Keratinocyte (primary cell): ENCODE measurements at regions not wholly inside any gene's neighbourhood (a gene's known extent, or its start where the extent isn't known, plus 50 kb on each side); places are given as distances from the start of the nearest gene placed in this dataset.

ENCODE experiments used
- DNase-seq: peaks from one replicate; pipeline ENCODE4 v3.0.0-alpha.2; 2011; ENCODE audit warnings: low read depth, missing footprints, low spot score
- FAIRE-seq: peaks from 2 replicates; lab custom pipeline; 2011; peaks lifted over from hg19 to GRCh38; lab: Jason Lieb, UNC
- H2AFZ ChIP-seq: 2 replicates; pipeline ENCODE4 v1.6.0; 2012; ENCODE audit warnings: low read length, control low read depth, inconsistent platforms; ENCODE audit not compliant: control insufficient read depth
- H3K27ac ChIP-seq: 2 replicates; pipeline ENCODE4 v1.5.1; 2011; ENCODE audit warnings: low read length; ENCODE audit not compliant: control insufficient read depth, insufficient read depth
- H3K27me3 ChIP-seq: 3 replicates; pipeline ENCODE4 v1.6.0; 2011; ENCODE audit warnings: low read length; ENCODE audit not compliant: control insufficient read depth, insufficient read depth; ENCODE audit errors: extremely low read depth
- H3K36me3 ChIP-seq, 2 experiments: 2 replicates in 1 of 2; 3 replicates in 1 of 2; pipeline ENCODE4 v1.5.1; 2011; ENCODE audit warnings: low read length in 2 of 2, mild to moderate bottlenecking in 1 of 2; ENCODE audit not compliant: control insufficient read depth in 2 of 2, insufficient read depth in 2 of 2; ENCODE audit errors: extremely low read depth in 1 of 2
- H3K4me1 ChIP-seq: 3 replicates; pipeline ENCODE4 v1.5.1; 2011; ENCODE audit warnings: low read length; ENCODE audit not compliant: control insufficient read depth, insufficient read depth; ENCODE audit errors: extremely low read depth
- H3K4me2 ChIP-seq: 3 replicates; pipeline ENCODE4 v1.6.0; 2011; ENCODE audit warnings: low read depth, low read length; ENCODE audit not compliant: control insufficient read depth, insufficient read depth; ENCODE audit errors: extremely low read depth
- H3K4me3 ChIP-seq, 3 experiments: fragments of 200-600 bp in 1 of 3; sonication (generic) in 1 of 3; 2 replicates in 2 of 3; 3 replicates in 1 of 3; pipeline ENCODE4 v1.5.1; 2011 to 2016; ENCODE audit warnings: low read length in 3 of 3, mild to moderate bottlenecking in 3 of 3, control low read depth in 2 of 3, inconsistent platforms in 1 of 3, low read depth in 1 of 3, mixed read lengths in 1 of 3, mixed run types in 1 of 3, moderate library complexity in 1 of 3; ENCODE audit not compliant: control insufficient read depth in 2 of 3, insufficient read depth in 2 of 3; ENCODE audit errors: extremely low read depth in 1 of 3
- H3K79me2 ChIP-seq: 2 replicates; pipeline ENCODE4 v1.6.0; 2012; ENCODE audit warnings: low read length; ENCODE audit not compliant: control insufficient read depth, insufficient read depth
- H3K9ac ChIP-seq: 3 replicates; pipeline ENCODE4 v1.6.0; 2011; ENCODE audit warnings: low read length; ENCODE audit not compliant: control insufficient read depth, insufficient read depth; ENCODE audit errors: extremely low read depth
- H3K9me1 ChIP-seq: 3 replicates; pipeline ENCODE4 v1.6.0; 2011; ENCODE audit warnings: low read length; ENCODE audit not compliant: control insufficient read depth, insufficient read depth; ENCODE audit errors: extremely low read depth
- H3K9me3 ChIP-seq: 2 replicates; pipeline ENCODE4 v1.5.1; 2012; ENCODE audit warnings: low read depth, low read length; ENCODE audit not compliant: control insufficient read depth
- H4K20me1 ChIP-seq: 3 replicates; pipeline ENCODE4 v1.6.0; 2011; ENCODE audit warnings: low read length; ENCODE audit not compliant: control insufficient read depth, insufficient read depth; ENCODE audit errors: extremely low read depth
- EZH2 ChIP-seq: IDR thresholded peaks from one replicate; pipeline ENCODE4 v1.6.1; 2012; ENCODE audit warnings: inconsistent platforms, mild to moderate bottlenecking, low read length, moderate library complexity
- dilution Hi-C: fragments of 300-500 bp; cut with MboI; formaldehyde crosslinking; loops from one replicate; pipeline ENCODE4 v1.7.0; 2020; ENCODE audit warnings: low sequenced_read_pairs; ENCODE audit not compliant: extremely low pct_ligation_motif_present
- TF ChIP-seq, protein P1 (sequence below), 3 experiments: IDR thresholded peaks in 1 of 3; conservative IDR thresholded peaks in 1 of 3; optimal IDR thresholded peaks in 1 of 3; 2 replicates in 2 of 3; 3 replicates in 1 of 3; pipeline versions ENCODE3 to v1.5.1; 2011; ENCODE audit warnings: low read length in 3 of 3, mild to moderate bottlenecking in 3 of 3, moderate library complexity in 2 of 3, control low read depth in 1 of 3, inconsistent platforms in 1 of 3; ENCODE audit not compliant: insufficient read depth in 2 of 3; ENCODE audit errors: extremely low read depth in 1 of 3

DNA sequence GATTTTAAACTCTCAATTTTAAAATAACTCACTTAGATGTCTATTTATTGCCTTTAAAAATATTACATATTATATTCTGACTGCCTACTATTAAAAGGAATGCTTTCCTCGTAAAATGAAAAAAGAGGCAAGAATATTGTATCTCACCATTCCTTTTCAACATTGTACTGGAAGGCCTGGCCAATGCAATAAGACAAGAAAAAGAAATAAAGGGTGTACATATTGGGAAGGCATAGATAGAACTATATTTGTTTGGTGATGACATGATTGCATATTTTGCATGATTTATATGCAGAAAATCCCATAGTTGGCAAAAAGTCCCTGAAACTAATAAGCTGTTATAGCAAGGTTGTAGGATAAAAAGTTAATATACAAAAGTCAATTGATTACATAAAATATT lies 474.6 kb upstream of the ATP2B1 start:
- Histone ChIP-seq H3K9ac (no peak overlapping the region), H3K36me3 (no peaks in the 10 kb centered on the region), H3K9me3 (no peaks in the 10 kb centered on the region), H3K79me2 (no peaks in the 10 kb centered on the region), H3K4me3 (no peak overlapping the region), H2AFZ (no peak overlapping the region), H3K9me1 (no peaks in the 10 kb centered on the region), H4K20me1 (no peaks in the 10 kb centered on the region), H3K4me1 (no peaks in the 10 kb centered on the region), H3K4me2 (no peak overlapping the region), H3K27ac (no peak overlapping the region), H3K27me3 (no peaks in the 10 kb centered on the region)
- dilution Hi-C loops = no loop called here
- no peak for FAIRE-seq
- DNase-seq = no peak
- TF ChIP-seq, protein P1, sequence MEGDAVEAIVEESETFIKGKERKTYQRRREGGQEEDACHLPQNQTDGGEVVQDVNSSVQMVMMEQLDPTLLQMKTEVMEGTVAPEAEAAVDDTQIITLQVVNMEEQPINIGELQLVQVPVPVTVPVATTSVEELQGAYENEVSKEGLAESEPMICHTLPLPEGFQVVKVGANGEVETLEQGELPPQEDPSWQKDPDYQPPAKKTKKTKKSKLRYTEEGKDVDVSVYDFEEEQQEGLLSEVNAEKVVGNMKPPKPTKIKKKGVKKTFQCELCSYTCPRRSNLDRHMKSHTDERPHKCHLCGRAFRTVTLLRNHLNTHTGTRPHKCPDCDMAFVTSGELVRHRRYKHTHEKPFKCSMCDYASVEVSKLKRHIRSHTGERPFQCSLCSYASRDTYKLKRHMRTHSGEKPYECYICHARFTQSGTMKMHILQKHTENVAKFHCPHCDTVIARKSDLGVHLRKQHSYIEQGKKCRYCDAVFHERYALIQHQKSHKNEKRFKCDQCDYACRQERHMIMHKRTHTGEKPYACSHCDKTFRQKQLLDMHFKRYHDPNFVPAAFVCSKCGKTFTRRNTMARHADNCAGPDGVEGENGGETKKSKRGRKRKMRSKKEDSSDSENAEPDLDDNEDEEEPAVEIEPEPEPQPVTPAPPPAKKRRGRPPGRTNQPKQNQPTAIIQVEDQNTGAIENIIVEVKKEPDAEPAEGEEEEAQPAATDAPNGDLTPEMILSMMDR (optimal IDR thresholded peaks at IDR 0.05 in 1 of 3, IDR thresholded peaks at IDR 0.05 in 1 of 3, conservative IDR thresholded peaks at IDR 0.05 in 1 of 3; ENCODE audit: extremely low read depth in 1 of 3, insufficient read depth in 2 of 3, low read length in 3 of 3) = no peak
- TF ChIP-seq EZH2 = no peak

GRCh38 chr12:90181216-90181615 lies 472.6 kb upstream of the ATP2B1 start:
- no peak overlapping the region for H3K27ac ChIP-seq
- H3K9me3 ChIP-seq = no peaks in the 10 kb centered on the region
- dilution Hi-C loops = no loop called here
- no peak overlapping the region for H3K9ac ChIP-seq
- H3K79me2 ChIP-seq = no peaks in the 10 kb centered on the region
- H2AFZ ChIP-seq = no peak overlapping the region
- H3K4me2 ChIP-seq = no peak overlapping the region
- DNase-seq (no peak), FAIRE-seq (no peak)
- no peak overlapping the region for H3K4me3 ChIP-seq
- H3K27me3 ChIP-seq = no peaks in the 10 kb centered on the region
- H3K36me3 ChIP-seq = no peaks in the 10 kb centered on the region
- H3K4me1 ChIP-seq = no peaks in the 10 kb centered on the region
- no peaks in the 10 kb centered on the region for H3K9me1 ChIP-seq
- no peaks in the 10 kb centered on the region for H4K20me1 ChIP-seq
- TF ChIP-seq EZH2 = no peak
- TF ChIP-seq, protein P1 (optimal IDR thresholded peaks at IDR 0.05 in 1 of 3, IDR thresholded peaks at IDR 0.05 in 1 of 3, conservative IDR thresholded peaks at IDR 0.05 in 1 of 3; ENCODE audit: extremely low read depth in 1 of 3, insufficient read depth in 2 of 3, low read length in 3 of 3) = no peak
